HL-60 (cell line): ENCODE measurements at regions not wholly inside any gene's neighbourhood (a gene's known extent, or its start where the extent isn't known, plus 50 kb on each side); places are given as distances from the start of the nearest gene placed in this dataset.

Experiments
- CTCF ChIP-seq: IDR thresholded peaks from one replicate; pipeline ENCODE4 v1.5.1; 2011; ENCODE audit warnings: low read length, control low read depth, inconsistent platforms; ENCODE audit not compliant: insufficient read depth
- GABPA ChIP-seq: IDR thresholded peaks from 2 replicates; pipeline ENCODE4 v1.6.1; 2012; ENCODE audit warnings: low read depth
- POLR2AphosphoS5 ChIP-seq: IDR thresholded peaks from 2 replicates; pipeline ENCODE4 v1.6.1; 2012; ENCODE audit warnings: low read depth
- REST ChIP-seq: IDR thresholded peaks from 2 replicates; pipeline ENCODE4 v1.6.1; 2012; ENCODE audit warnings: low read depth; ENCODE audit not compliant: insufficient replicate concordance
- SPI1 ChIP-seq: IDR thresholded peaks from 2 replicates; pipeline ENCODE4 v1.6.1; 2012; ENCODE audit warnings: low read depth, mild to moderate bottlenecking, borderline replicate concordance

- TF ChIP-seq CTCF: no peak
- TF ChIP-seq POLR2AphosphoS5: no peak
- no peak for TF ChIP-seq REST
- TF ChIP-seq GABPA: no peak
- no peak for TF ChIP-seq SPI1
Measured at GRCh38 chr3:20537234-20537633, 351.2 kb upstream of the SGO1 start.
